A204.1 (cell line): ENCODE measurements at regions not wholly inside any gene's neighbourhood (a gene's known extent, or its start where the extent isn't known, plus 50 kb on each side); places are given as distances from the start of the nearest gene placed in this dataset.

Experiments
- FAIRE-seq: peaks from 2 replicates; lab custom pipeline; 2012; peaks lifted over from hg19 to GRCh38; lab: Jason Lieb, UNC

GRCh38 chrX:139290310-139290709 lies 240.2 kb upstream of the F9 start:
- FAIRE-seq, result no peak

GRCh38 chrX:139287155-139287924 lies 243.2 kb upstream of the F9 start:
- FAIRE-seq, result no peak

- FAIRE-seq, result no peak
Observed at GRCh38 chrX:139286342-139286741, 244.2 kb upstream of the F9 start.

GRCh38 chrX:139267851-139268250 lies 262.7 kb upstream of the F9 start:
- FAIRE-seq, result no peak

GRCh38 chrX:139246295-139246694 lies 284.2 kb upstream of the F9 start:
- no peak for FAIRE-seq

GRCh38 chrX:139237141-139237540 lies 293.4 kb upstream of the F9 start:
- no peak for FAIRE-seq

- FAIRE-seq, result no peak
Observed at GRCh38 chrX:139234898-139235297, 295.6 kb upstream of the F9 start.

GRCh38 chrX:139224953-139225665 lies 305.4 kb upstream of the F9 start:
- FAIRE-seq, result no peak

GRCh38 chrX:139222511-139223200 lies 307.9 kb upstream of the F9 start:
- FAIRE-seq, result no peak

GRCh38 chrX:139213241-139213709 lies 317.3 kb upstream of the F9 start:
- FAIRE-seq, result no peak

- FAIRE-seq, result no peak
Observed at GRCh38 chrX:139211568-139212182, 318.9 kb upstream of the F9 start.

- FAIRE-seq, result no peak
Observed at GRCh38 chrX:139209342-139209741, 321.2 kb upstream of the F9 start.

- no peak for FAIRE-seq
Observed at GRCh38 chrX:139207655-139208054, 322.9 kb upstream of the F9 start.

- FAIRE-seq, result no peak
Observed at GRCh38 chrX:139206914-139207313, 323.6 kb upstream of the F9 start.

GRCh38 chrX:139204898-139205667 lies 325.5 kb upstream of the F9 start:
- no peak for FAIRE-seq

GRCh38 chrX:139204571-139204897 lies 326.0 kb upstream of the F9 start:
- no peak for FAIRE-seq

- FAIRE-seq, result no peak
Observed at GRCh38 chrX:139203651-139204570, 326.6 kb upstream of the F9 start.

- FAIRE-seq, result no peak
Observed at GRCh38 chrX:139202742-139203420, 327.7 kb upstream of the F9 start.

- FAIRE-seq, result no peak
Observed at GRCh38 chrX:139201924-139202323, 328.6 kb upstream of the F9 start.

GRCh38 chrX:139200793-139201192 lies 329.7 kb upstream of the F9 start:
- FAIRE-seq, result no peak
